Liver (tissue), 8 donors: ENCODE measurements at regions not wholly inside any gene's neighbourhood (a gene's known extent, or its start where the extent isn't known, plus 50 kb on each side); places are given as distances from the start of the nearest gene placed in this dataset.

Experiments used
- DNase-seq: peaks from one replicate; pipeline ENCODE4 v3.0.0-alpha.2; 2017; ENCODE audit warnings: low spot score
- H3K27ac ChIP-seq, 2 donors: one replicate each; pipeline ENCODE4 v1.7.0; 2013; ENCODE audit warnings: inconsistent platforms in 2 of 2, low read length in 2 of 2, control low read depth in 1 of 2, low read depth in 1 of 2, mild to moderate bottlenecking in 1 of 2
- H3K27me3 ChIP-seq, 4 donors: one replicate each; pipeline versions ENCODE4 v1.6.1 to v1.7.0; 2013; ENCODE audit warnings: low read length in 3 of 4, inconsistent platforms in 1 of 4, mild to moderate bottlenecking in 1 of 4, moderate library complexity in 1 of 4; ENCODE audit not compliant: control insufficient read depth in 4 of 4, insufficient read depth in 4 of 4
- H3K36me3 ChIP-seq, 4 donors: one replicate each; pipeline versions ENCODE4 v1.6.1 to v1.7.0; 2013; ENCODE audit warnings: low read length in 3 of 4, mild to moderate bottlenecking in 3 of 4, low read depth in 1 of 4, moderate library complexity in 1 of 4; ENCODE audit not compliant: control insufficient read depth in 4 of 4, insufficient read depth in 3 of 4
- H3K4me1 ChIP-seq, 4 donors: one replicate each; pipeline versions ENCODE4 v1.6.1 to v1.7.0; 2013; ENCODE audit warnings: low read length in 3 of 4, mild to moderate bottlenecking in 3 of 4, moderate library complexity in 1 of 4; ENCODE audit not compliant: control insufficient read depth in 4 of 4, insufficient read depth in 4 of 4
- H3K4me3 ChIP-seq, 3 donors: one replicate each; pipeline versions ENCODE4 v1.6.1 to v1.7.0; 2013; ENCODE audit warnings: low read length in 3 of 3, control low read depth in 1 of 3, low read depth in 1 of 3, mild to moderate bottlenecking in 1 of 3
- H3K9ac ChIP-seq, 2 donors: one replicate each; pipeline ENCODE4 v1.7.0; 2013; ENCODE audit warnings: low read length in 2 of 2, mild to moderate bottlenecking in 2 of 2, moderate library complexity in 2 of 2, control low read depth in 1 of 2, low read depth in 1 of 2
- H3K9me3 ChIP-seq, 4 donors: one replicate each; pipeline versions ENCODE4 v1.6.1 to v1.7.0; 2013; ENCODE audit warnings: low read length in 3 of 4; ENCODE audit not compliant: control insufficient read depth in 4 of 4
- EGR1 ChIP-seq, 2 donors: IDR thresholded peaks; 2 replicates each; pipeline ENCODE4 v1.6.1; 2016 to 2018; ENCODE audit warnings: antibody characterized with exemption in 2 of 2, low read depth in 2 of 2
- FOXA1 ChIP-seq: IDR thresholded peaks from 2 replicates; pipeline ENCODE4 v1.6.1; 2016; ENCODE audit warnings: antibody characterized with exemption
- GABPA ChIP-seq, 2 donors: IDR thresholded peaks in 1 of 2; conservative IDR thresholded peaks in 1 of 2; 2 replicates each; pipeline ENCODE4 v1.6.1; 2016; ENCODE audit warnings: antibody characterized with exemption in 2 of 2, mild to moderate bottlenecking in 1 of 2, moderate library complexity in 1 of 2
- HNF4A ChIP-seq, 2 donors: conservative IDR thresholded peaks; 2 replicates each; pipeline ENCODE4 v1.6.1; 2016; ENCODE audit warnings: antibody characterized with exemption in 2 of 2, mild to moderate bottlenecking in 2 of 2
- HNF4G ChIP-seq: IDR thresholded peaks from 2 replicates; pipeline ENCODE4 v1.6.1; 2016; ENCODE audit warnings: antibody characterized with exemption
- JUND ChIP-seq, 2 donors: IDR thresholded peaks; 2 replicates each; pipeline ENCODE4 v1.6.1; 2016; ENCODE audit warnings: antibody characterized with exemption in 2 of 2
- NR2F2 ChIP-seq: IDR thresholded peaks from 2 replicates; pipeline ENCODE4 v1.6.1; 2016; ENCODE audit warnings: antibody characterized with exemption
- RAD21 ChIP-seq, 2 donors: IDR thresholded peaks; 2 replicates each; pipeline ENCODE4 v1.6.1; 2016; ENCODE audit warnings: antibody characterized with exemption in 2 of 2, mild to moderate bottlenecking in 2 of 2
- SP1 ChIP-seq: IDR thresholded peaks from 2 replicates; pipeline ENCODE4 v1.6.1; 2018; ENCODE audit warnings: antibody characterized with exemption, mild to moderate bottlenecking
- TAF1 ChIP-seq: conservative IDR thresholded peaks from 2 replicates; pipeline ENCODE4 v1.6.1; 2016; ENCODE audit warnings: antibody characterized with exemption, mild to moderate bottlenecking
- YY1 ChIP-seq: IDR thresholded peaks from 2 replicates; pipeline ENCODE4 v1.6.1; 2016; ENCODE audit warnings: antibody characterized with exemption, mild to moderate bottlenecking
- whole genome bisulfite sequencing: extraction: QIAGEN DNeasy Blood & Tissue Kit; methylation state at CpG from one replicate; pipeline ENCODE4 v1.1.7; 2013; 5-methylcytosine and 5-hydroxymethylcytosine counted together
- TF ChIP-seq, protein P1 (sequence below): IDR thresholded peaks from 2 replicates; pipeline ENCODE4 v1.6.1; 2016; ENCODE audit warnings: antibody characterized with exemption
- TF ChIP-seq, protein P2 (sequence below): IDR thresholded peaks from 2 replicates; pipeline ENCODE4 v1.6.1; 2016; ENCODE audit warnings: antibody characterized with exemption
- TF ChIP-seq, protein P3 (sequence below): fragments of 150-350 bp; IDR thresholded peaks from 2 replicates; pipeline ENCODE4 v1.5.1; 2017; ENCODE audit warnings: improper control_type of control experiment, low read depth, low read length; ENCODE audit not compliant: missing input control
- TF ChIP-seq, protein P4 (sequence below): IDR thresholded peaks from 2 replicates; pipeline ENCODE4 v1.6.1; 2016; ENCODE audit warnings: antibody characterized with exemption, mild to moderate bottlenecking
- TF ChIP-seq, protein P5 (sequence below): IDR thresholded peaks from 2 replicates; pipeline ENCODE4 v1.6.1; 2016; ENCODE audit warnings: antibody characterized with exemption
- donor health status: healthy.
- donor health status: healthy.
- donor health status: healthy.
- donor health status: healthy.
- donor health status: healthy.

DNA sequence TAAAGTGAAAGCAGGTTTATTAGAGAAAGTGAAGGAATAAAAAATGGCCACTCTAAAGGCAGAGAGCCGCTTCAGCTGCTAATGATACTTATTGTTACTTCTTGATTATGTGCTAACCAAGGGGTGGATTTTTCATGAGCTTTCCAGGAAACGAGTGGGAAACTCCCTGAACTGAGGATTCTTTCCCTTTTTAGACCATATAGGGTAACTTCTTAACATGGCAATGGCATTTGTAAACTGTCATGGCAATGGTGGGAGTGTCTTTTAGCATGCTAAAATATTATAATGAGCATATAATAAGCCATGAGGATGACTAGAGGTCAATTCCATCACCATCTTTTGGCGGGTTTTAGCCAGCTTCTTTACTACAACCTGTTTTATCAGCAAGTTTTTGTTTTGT lies 890.0 kb downstream of the UQCRFS1 start:
- no peak for DNase-seq
- no peak overlapping the region for H3K4me3 ChIP-seq
- no peaks in the 10 kb centered on the region for H3K27me3 ChIP-seq
- no peak overlapping the region for H3K9ac ChIP-seq
- no peaks in the 10 kb centered on the region for H3K4me1 ChIP-seq
- no peak overlapping the region for H3K27ac ChIP-seq
- 52% methylated on average over 3 of the region's 3 CpGs for WGBS
- no peaks in the 10 kb centered on the region for H3K9me3 ChIP-seq
- no peaks in the 10 kb centered on the region for H3K36me3 ChIP-seq
- TF ChIP-seq SP1 (no peak), EGR1 (IDR thresholded peaks at IDR 0.05; ENCODE audit: low read depth in 2 of 2) (no peak), TAF1 (no peak), HNF4G (no peak), JUND (IDR thresholded peaks at IDR 0.05) (no peak), HNF4A (conservative IDR thresholded peaks at IDR 0.05) (no peak), FOXA1 (no peak), GABPA (IDR thresholded peaks at IDR 0.05 in 1 of 2, conservative IDR thresholded peaks at IDR 0.05 in 1 of 2) (no peak)
- TF ChIP-seq, protein P1, sequence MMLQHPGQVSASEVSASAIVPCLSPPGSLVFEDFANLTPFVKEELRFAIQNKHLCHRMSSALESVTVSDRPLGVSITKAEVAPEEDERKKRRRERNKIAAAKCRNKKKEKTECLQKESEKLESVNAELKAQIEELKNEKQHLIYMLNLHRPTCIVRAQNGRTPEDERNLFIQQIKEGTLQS = no peak
- TF ChIP-seq, protein P2, sequence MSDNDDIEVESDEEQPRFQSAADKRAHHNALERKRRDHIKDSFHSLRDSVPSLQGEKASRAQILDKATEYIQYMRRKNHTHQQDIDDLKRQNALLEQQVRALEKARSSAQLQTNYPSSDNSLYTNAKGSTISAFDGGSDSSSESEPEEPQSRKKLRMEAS = no peak
- TF ChIP-seq, protein P3, sequence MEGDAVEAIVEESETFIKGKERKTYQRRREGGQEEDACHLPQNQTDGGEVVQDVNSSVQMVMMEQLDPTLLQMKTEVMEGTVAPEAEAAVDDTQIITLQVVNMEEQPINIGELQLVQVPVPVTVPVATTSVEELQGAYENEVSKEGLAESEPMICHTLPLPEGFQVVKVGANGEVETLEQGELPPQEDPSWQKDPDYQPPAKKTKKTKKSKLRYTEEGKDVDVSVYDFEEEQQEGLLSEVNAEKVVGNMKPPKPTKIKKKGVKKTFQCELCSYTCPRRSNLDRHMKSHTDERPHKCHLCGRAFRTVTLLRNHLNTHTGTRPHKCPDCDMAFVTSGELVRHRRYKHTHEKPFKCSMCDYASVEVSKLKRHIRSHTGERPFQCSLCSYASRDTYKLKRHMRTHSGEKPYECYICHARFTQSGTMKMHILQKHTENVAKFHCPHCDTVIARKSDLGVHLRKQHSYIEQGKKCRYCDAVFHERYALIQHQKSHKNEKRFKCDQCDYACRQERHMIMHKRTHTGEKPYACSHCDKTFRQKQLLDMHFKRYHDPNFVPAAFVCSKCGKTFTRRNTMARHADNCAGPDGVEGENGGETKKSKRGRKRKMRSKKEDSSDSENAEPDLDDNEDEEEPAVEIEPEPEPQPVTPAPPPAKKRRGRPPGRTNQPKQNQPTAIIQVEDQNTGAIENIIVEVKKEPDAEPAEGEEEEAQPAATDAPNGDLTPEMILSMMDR = no peak

DNA sequence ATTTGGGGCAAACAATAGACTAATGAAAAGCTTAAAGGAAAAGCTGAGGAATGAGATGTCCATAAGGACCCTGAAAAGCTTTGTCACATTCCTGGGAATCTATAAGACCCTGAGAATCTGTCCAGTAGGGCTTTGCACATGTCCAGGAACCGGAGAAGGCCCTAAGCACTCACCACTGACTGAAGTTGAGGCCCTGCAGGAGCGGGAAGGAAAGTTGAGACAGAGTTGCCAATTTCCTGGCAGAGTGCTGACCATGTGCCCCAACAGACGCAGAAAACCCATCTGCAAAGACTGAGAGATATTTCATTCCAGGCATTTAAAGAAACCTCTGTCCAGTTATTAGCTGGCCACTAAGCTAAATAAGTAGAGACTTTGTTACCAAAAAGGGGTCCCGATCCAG lies 890.5 kb downstream of the UQCRFS1 start:
- TF ChIP-seq TAF1 = no peak
- TF ChIP-seq RAD21 (IDR thresholded peaks at IDR 0.05) = no peak
- TF ChIP-seq, protein P3 = no peak
- TF ChIP-seq GABPA (IDR thresholded peaks at IDR 0.05 in 1 of 2, conservative IDR thresholded peaks at IDR 0.05 in 1 of 2) = no peak
- TF ChIP-seq JUND (IDR thresholded peaks at IDR 0.05) = no peak
- no peak for TF ChIP-seq HNF4G
- TF ChIP-seq FOXA1 = no peak
- no peak for TF ChIP-seq HNF4A (conservative IDR thresholded peaks at IDR 0.05)
- TF ChIP-seq, protein P2 = no peak
- H3K36me3 ChIP-seq = no peaks in the 10 kb centered on the region
- H3K4me3 ChIP-seq = no peak overlapping the region
- no peak for DNase-seq
- H3K27ac ChIP-seq = no peak overlapping the region
- H3K4me1 ChIP-seq = no peaks in the 10 kb centered on the region
- no peaks in the 10 kb centered on the region for H3K27me3 ChIP-seq
- no peaks in the 10 kb centered on the region for H3K9me3 ChIP-seq
- no peak overlapping the region for H3K9ac ChIP-seq
- WGBS = 70% methylated on average over 4 of the region's 4 CpGs

DNA sequence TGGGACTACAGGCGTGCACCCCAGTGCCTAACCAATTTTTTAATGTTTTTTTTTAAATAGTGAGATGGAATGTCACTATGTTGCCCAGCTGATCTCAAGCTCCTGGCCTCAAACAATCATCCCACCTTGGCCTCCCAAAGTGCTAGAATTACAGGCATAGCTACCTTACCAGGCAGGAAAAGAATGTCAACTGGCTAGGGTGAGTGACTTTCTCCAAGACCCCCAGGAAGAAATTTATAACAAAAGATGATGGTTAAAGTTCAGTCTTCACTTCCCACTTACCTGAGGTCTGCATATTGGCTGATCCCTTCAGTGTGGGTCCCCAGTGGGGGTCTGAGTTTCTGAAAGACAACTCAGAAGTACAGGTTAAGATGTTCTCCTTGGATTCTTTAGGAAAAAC lies 893.0 kb downstream of the UQCRFS1 start:
- H3K4me1 ChIP-seq = no peaks in the 10 kb centered on the region
- no peaks in the 10 kb centered on the region for H3K9me3 ChIP-seq
- no peak overlapping the region for H3K9ac ChIP-seq
- no peaks in the 10 kb centered on the region for H3K36me3 ChIP-seq
- no peaks in the 10 kb centered on the region for H3K27me3 ChIP-seq
- no peak for DNase-seq
- H3K4me3 ChIP-seq = no peak overlapping the region
- 64% methylated on average over 1 of the region's 1 CpG for WGBS
- TF ChIP-seq YY1 (no peak), NR2F2 (no peak), JUND (IDR thresholded peaks at IDR 0.05) (no peak), EGR1 (IDR thresholded peaks at IDR 0.05; ENCODE audit: low read depth in 2 of 2) (no peak), FOXA1 (no peak), TAF1 (no peak)
- TF ChIP-seq, protein P4, sequence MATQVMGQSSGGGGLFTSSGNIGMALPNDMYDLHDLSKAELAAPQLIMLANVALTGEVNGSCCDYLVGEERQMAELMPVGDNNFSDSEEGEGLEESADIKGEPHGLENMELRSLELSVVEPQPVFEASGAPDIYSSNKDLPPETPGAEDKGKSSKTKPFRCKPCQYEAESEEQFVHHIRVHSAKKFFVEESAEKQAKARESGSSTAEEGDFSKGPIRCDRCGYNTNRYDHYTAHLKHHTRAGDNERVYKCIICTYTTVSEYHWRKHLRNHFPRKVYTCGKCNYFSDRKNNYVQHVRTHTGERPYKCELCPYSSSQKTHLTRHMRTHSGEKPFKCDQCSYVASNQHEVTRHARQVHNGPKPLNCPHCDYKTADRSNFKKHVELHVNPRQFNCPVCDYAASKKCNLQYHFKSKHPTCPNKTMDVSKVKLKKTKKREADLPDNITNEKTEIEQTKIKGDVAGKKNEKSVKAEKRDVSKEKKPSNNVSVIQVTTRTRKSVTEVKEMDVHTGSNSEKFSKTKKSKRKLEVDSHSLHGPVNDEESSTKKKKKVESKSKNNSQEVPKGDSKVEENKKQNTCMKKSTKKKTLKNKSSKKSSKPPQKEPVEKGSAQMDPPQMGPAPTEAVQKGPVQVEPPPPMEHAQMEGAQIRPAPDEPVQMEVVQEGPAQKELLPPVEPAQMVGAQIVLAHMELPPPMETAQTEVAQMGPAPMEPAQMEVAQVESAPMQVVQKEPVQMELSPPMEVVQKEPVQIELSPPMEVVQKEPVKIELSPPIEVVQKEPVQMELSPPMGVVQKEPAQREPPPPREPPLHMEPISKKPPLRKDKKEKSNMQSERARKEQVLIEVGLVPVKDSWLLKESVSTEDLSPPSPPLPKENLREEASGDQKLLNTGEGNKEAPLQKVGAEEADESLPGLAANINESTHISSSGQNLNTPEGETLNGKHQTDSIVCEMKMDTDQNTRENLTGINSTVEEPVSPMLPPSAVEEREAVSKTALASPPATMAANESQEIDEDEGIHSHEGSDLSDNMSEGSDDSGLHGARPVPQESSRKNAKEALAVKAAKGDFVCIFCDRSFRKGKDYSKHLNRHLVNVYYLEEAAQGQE = no peak
- TF ChIP-seq, protein P2 = no peak
- TF ChIP-seq, protein P5, sequence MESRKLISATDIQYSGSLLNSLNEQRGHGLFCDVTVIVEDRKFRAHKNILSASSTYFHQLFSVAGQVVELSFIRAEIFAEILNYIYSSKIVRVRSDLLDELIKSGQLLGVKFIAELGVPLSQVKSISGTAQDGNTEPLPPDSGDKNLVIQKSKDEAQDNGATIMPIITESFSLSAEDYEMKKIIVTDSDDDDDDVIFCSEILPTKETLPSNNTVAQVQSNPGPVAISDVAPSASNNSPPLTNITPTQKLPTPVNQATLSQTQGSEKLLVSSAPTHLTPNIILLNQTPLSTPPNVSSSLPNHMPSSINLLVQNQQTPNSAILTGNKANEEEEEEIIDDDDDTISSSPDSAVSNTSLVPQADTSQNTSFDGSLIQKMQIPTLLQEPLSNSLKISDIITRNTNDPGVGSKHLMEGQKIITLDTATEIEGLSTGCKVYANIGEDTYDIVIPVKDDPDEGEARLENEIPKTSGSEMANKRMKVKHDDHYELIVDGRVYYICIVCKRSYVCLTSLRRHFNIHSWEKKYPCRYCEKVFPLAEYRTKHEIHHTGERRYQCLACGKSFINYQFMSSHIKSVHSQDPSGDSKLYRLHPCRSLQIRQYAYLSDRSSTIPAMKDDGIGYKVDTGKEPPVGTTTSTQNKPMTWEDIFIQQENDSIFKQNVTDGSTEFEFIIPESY = no peak
- no peak overlapping the region for H3K27ac ChIP-seq
